GM10266 (cell line): ENCODE measurements at regions not wholly inside any gene's neighbourhood (a gene's known extent, or its start where the extent isn't known, plus 50 kb on each side); places are given as distances from the start of the nearest gene placed in this dataset.

ENCODE experiments used
- DNase-seq: peaks from one replicate; pipeline ENCODE4 v3.0.0; 2012; ENCODE audit errors: extremely low spot score
- TF ChIP-seq, protein P1 (sequence below): IDR thresholded peaks from 2 replicates; pipeline ENCODE4 v1.5.1; 2012; ENCODE audit warnings: mild to moderate bottlenecking, low read depth; ENCODE audit not compliant: control insufficient read depth, insufficient read depth; ENCODE audit errors: missing control alignments

DNA sequence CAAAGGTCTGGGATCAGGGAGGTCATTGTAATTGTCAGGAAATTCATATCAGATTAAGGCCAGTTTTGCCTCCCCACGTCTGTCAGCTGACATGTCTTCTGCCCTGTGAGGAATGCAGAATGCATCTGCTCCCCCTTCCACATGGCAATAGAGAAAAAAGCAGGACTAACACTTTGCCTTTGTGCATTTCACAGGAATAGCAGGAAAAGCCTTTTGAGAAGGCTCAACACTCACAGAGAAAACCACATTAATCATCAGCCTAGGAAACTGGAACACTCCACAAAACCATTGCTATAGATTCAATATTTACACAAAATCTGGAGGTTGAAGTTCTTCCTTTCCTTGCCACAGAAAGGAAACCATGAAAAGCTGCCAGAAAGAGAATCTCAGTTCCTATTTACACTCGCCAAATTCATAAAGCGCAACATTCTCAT, 165.2 kb upstream of the HES1 start:
- TF ChIP-seq, protein P1, sequence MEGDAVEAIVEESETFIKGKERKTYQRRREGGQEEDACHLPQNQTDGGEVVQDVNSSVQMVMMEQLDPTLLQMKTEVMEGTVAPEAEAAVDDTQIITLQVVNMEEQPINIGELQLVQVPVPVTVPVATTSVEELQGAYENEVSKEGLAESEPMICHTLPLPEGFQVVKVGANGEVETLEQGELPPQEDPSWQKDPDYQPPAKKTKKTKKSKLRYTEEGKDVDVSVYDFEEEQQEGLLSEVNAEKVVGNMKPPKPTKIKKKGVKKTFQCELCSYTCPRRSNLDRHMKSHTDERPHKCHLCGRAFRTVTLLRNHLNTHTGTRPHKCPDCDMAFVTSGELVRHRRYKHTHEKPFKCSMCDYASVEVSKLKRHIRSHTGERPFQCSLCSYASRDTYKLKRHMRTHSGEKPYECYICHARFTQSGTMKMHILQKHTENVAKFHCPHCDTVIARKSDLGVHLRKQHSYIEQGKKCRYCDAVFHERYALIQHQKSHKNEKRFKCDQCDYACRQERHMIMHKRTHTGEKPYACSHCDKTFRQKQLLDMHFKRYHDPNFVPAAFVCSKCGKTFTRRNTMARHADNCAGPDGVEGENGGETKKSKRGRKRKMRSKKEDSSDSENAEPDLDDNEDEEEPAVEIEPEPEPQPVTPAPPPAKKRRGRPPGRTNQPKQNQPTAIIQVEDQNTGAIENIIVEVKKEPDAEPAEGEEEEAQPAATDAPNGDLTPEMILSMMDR = no peak
- DNase-seq = no peak

DNA sequence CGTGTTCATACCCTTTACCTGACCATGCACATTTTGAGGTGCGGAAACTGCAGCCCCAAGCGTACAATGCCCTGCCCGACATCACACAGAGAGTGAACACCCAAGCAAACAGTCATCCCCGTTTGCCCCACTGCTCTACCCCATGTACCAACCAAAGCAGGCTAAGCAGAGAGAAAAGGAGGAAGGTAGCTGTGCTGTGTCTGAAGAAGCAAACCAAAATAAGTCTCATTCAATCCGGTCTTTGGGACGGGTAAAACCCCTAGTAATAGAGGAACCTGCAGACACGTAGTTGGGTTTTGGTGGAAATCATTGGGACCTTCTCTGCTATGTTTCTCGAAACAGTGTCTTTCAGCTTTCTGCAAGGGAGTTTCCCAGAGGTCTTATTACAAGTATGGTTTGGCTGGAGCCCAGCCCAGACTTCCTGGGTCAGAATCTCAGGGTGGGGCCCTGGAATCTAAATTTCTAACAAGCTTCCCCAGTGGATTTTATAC, 164.6 kb upstream of the HES1 start:
- TF ChIP-seq, protein P1 = no peak
- DNase-seq = peak; percentile 61

DNA sequence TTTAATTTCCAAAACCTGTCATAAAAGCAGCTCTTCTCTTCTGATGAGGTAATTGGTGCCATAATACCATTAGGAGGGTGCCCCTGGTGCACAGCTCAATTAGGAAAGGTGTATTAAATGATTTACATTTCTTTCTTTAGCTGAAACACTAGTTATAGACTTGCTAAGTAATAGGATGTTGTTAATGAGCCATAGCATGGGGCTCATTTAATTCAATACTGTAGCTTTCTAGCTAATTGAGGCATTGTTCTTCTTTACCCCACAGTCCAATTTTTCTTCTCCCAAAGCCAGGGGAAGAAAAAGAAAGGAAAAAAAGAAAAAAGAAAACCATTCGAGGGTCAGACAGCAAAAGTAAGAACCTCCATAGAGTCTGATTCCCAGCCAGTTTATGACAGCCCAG, 164.0 kb upstream of the HES1 start:
- TF ChIP-seq, protein P1 = no peak
- DNase-seq = no peak

DNA sequence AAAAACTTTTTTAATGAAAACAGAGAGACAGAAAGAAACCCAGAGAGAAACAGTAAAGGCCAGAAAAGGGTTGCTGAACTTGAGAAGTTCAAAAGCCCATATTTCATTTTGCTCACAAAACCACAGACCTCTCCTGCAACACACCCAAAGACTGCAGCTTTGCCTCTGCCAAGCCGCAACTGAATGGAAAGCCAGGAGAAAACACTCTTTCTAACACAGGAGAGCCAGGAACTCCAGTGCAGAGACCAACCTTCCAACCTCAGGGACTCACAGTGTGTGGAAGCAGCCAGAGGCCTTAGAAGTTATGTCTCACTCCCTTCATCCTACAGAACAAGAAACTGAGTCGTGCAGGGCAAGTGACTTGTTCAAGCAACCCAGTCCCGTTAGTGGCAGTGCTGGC, 163.1 kb upstream of the HES1 start:
- DNase-seq = no peak
- TF ChIP-seq, protein P1 = no peak

DNA sequence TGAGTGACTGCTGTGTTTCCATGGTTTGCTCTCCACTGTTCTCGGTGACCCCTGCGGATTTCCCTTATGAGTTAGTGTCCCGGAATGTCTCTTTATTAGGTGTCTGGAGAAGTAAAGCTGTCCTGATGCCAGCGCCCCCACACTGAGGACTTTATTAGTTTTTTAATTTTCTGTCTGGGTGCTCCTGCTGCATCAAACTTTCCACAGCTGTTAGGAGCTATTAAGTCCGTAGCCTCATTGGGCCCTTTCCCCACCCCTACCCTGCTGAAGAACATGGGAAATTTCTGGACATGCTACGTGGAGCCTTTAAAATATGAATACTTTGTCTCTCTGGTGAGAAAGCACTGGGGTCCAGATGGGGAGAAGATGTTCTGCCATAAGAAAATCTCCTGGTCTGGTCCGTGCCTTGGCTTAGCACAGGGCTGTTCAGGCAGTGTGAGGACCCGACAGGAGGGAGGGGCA, 161.7 kb upstream of the HES1 start:
- DNase-seq = no peak
- TF ChIP-seq, protein P1 = no peak

DNA sequence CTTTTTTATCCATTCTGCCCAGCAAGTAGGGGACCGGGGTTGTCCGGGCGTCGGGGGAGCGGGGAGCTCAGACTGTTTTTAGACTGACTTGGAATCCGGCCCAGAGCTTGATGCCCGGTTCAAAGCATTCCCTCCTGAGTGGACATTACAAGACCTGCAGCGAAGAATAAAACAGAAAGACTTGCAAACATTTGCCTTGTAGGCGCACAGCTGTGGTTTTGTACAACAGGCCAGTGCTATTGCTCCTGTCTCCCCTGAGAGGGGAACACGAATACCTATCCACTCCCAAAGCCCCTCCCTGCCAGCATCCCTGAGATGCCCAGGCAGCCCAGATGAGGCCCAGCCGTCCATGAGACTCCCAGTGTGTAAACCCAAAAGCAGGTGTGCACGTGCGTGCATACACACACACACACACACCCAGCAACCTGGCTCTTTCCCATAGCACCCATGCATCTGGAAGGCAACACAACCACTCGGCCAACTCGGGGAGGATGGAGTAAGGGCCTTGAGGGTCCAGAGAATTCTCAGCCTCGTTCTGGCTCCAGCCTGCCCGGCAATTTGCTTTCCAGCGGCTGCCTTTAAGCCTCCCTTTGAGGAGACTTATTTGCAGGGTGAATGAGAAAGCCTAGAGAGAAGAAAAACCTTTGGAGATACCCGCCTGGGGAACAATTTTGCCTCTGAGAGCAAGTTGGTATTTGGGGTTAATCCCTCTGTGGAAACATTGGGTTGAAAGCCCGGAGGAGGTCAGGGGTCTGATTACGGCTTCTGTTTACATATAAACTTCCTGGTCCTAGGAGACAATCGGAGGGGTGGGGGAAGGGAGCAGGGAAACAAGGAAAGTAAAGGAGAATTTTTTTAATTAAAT, 161.0 kb upstream of the HES1 start:
- no peak for DNase-seq
- TF ChIP-seq, protein P1 = no peak

DNA sequence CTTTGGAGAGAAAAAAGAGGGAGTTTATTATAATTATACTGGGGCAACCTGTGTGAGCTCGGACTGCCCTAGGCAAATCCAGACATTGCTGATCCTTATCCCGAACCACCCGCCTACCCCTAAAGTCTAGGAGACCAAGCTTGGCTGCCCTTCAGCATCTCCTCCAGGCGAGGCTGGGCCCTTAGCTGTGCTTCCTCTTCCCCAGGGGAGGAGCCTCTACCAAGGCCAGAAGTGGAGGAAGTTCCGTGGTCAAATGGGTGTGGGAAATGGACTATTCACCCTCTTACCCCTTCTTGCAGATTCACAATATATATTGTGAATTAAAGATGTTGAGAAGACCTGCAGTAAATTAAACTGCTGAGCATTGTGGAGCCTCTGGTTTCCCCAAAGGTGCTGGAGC, 158.3 kb upstream of the HES1 start:
- TF ChIP-seq, protein P1 = no peak
- DNase-seq = no peak
